GM12872 (cell line): ENCODE measurements at regions not wholly inside any gene's neighbourhood (a gene's known extent, or its start where the extent isn't known, plus 50 kb on each side); places are given as distances from the start of the nearest gene placed in this dataset.

Experiments used
- TF ChIP-seq, protein P1 (sequence below): IDR thresholded peaks from 3 replicates; pipeline ENCODE4 v1.5.1; 2011; ENCODE audit warnings: low read depth, mild to moderate bottlenecking, low read length, moderate library complexity; ENCODE audit not compliant: insufficient read depth

DNA sequence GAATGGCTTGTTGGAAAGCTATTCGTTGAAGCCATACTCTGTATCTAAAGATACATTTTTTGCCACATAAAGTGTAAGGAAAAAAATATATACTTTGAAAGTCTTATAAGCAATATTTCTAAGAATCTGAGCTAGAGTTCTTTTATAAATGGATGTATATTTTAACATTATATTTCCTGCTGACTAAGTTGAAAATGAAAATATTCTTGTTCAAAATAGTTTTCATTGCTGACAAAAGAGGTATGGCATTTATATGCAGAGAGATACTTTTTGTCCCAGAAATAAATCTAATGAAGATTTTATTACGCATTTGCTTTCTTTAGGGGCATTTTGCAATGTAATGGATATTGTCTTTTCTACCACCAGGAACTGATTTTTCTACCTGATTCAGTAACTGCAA is 834.9 kb downstream of the LRFN5 start:
- TF ChIP-seq, protein P1, sequence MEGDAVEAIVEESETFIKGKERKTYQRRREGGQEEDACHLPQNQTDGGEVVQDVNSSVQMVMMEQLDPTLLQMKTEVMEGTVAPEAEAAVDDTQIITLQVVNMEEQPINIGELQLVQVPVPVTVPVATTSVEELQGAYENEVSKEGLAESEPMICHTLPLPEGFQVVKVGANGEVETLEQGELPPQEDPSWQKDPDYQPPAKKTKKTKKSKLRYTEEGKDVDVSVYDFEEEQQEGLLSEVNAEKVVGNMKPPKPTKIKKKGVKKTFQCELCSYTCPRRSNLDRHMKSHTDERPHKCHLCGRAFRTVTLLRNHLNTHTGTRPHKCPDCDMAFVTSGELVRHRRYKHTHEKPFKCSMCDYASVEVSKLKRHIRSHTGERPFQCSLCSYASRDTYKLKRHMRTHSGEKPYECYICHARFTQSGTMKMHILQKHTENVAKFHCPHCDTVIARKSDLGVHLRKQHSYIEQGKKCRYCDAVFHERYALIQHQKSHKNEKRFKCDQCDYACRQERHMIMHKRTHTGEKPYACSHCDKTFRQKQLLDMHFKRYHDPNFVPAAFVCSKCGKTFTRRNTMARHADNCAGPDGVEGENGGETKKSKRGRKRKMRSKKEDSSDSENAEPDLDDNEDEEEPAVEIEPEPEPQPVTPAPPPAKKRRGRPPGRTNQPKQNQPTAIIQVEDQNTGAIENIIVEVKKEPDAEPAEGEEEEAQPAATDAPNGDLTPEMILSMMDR, result no peak

DNA sequence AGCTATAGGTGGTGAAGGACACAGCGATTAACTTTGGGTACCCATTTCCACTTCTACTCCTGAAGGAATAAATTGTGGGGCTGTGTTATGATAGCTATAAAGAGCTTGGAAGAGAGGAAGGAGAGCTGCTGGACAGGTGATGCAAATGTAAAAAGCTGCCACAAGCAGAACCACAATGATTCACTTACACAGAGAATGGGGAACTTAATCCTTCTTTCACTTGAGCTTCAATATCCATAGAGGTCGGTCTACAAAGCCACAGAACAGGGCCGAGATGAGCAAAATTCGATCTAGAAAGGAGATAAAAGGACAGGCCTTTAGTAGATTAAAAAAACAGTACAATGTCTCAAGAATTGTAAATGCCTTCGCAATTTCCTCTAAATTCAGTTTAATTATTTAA is 831.1 kb downstream of the LRFN5 start:
- TF ChIP-seq, protein P1, result no peak

DNA sequence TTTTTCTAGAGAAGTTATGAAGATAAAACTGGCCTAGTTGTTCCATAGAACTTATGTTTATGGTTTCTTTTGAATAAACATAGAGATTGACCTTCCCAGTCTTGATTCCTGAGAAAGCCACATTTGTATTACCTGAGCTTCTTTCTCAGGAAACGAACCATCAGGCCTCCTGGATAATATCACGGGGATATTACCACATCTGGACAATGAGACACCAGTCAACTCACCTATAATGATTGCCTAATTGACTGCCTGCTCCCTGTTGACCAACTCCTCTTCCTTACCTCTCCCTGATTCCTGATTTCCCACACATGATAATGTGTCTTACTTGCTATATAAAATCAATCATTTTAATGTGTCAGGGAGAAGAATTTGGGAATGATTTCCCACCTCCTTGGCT is 822.7 kb downstream of the LRFN5 start:
- TF ChIP-seq, protein P1, result no peak

DNA sequence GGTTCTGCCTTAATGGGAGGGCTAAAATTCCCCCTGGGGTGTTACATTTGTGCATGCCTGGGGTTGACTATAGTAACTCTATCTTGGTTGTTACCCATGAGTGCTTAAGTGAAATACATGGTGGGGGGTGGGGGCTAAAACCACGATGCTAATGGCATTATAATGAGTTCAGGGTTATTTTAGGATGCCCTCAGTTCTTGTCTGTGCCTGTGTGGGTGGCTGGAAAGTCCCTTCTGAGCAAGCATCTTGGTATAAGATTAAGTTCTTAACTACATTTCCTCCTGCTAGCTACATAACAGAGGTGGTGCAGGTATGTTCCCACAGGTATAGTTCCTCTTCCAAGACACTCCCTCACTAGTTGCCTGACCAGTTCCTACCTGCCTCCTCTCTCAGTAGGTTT is 822.3 kb downstream of the LRFN5 start:
- TF ChIP-seq, protein P1, result no peak

DNA sequence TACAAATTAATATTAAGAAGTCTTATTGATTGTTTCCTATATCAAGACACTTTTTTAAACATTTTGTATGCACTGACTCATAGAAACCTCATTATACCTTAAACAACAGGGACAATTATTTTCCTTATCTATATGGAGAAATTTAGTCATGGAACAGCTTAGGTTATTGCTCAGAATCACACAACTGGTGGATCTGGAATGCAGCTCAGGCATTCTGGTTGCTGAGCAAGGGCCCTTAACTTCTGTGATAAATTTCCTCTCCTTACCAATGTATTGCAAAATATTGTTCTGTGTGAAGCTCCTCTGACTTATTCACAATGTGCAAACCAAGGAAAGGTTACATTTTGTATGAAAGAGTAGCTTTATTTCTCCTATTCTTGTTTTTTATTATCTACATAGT is 817.8 kb downstream of the LRFN5 start:
- TF ChIP-seq, protein P1, result no peak

DNA sequence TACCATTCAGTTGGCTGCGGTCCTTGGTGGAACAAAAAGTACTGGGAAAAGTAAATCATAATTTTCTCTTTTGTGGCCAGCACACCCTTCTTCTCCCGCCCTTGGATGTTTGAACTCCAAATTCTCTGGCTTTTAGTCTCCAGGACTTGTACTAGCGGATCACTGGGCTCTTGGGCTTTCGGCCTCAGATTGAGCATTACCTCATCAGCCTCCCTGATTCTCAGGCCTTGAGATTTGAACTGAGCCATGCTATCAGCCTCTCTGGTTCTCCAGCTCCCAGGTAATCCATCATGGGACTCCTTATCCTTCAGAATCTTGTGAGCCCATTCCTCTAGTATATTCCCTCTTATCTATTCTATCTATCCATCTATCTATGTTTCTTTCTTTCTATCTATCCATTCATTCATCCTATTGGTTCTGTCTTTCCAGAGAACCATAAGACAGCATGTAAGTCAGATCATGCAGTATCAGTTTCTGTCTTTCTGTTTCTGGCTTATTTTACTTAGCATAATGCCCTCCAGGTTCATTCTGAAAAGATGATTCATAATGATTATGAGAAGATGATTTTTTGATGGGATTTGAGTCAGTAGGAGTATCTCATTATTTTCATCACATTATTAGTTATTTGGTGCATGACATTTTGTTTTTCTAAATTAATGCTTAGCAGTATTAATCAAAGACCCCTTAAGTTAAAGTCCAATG is 814.9 kb downstream of the LRFN5 start:
- TF ChIP-seq, protein P1, result no peak

DNA sequence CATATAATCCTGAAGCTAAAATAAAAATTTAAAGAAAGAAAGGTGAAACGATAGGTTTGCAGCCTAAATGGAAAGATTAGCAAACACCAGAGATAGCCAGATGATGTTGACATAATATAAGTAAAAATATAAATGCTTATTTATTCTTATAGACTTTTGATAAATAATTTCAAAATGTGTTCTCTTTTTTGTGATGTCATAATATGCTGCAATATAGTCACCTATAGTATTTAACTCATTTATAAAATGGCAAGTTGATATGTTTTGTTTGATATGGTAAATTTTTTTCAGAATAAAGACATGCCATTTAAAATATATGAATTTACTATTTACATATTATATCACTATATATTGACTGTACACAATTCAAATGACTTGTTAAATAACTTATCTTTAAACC is 813.4 kb downstream of the LRFN5 start:
- TF ChIP-seq, protein P1, result no peak

DNA sequence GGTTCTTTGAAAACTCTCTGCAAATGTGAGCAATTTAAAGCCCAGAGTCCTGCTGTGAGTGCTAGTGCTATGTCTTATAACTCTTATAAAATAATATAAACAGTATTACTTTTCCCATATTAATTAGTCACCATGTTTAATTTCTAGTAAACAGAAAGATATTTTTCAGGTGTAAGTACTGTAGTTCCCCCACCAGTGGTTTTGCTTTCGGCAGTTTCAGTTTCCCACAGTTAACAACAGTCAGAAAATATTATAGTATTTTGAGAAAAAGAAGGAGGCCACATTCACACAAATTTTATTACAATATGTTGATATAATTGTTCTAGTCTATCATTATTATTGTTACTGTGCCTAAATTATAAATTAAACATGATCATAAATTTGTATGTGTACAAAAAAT is 800.5 kb downstream of the LRFN5 start:
- TF ChIP-seq, protein P1, result no peak
